ENCODE measurements at regions not wholly inside any gene's neighbourhood (a gene's known extent, or its start where the extent isn't known, plus 50 kb on each side); places are given as distances from the start of the nearest gene placed in this dataset.
"Not testable (repeated sequence)": the region's sequence is repeated elsewhere in the genome, so short reads cannot be mapped to it uniquely, and the experiment has no call there.

DNA sequence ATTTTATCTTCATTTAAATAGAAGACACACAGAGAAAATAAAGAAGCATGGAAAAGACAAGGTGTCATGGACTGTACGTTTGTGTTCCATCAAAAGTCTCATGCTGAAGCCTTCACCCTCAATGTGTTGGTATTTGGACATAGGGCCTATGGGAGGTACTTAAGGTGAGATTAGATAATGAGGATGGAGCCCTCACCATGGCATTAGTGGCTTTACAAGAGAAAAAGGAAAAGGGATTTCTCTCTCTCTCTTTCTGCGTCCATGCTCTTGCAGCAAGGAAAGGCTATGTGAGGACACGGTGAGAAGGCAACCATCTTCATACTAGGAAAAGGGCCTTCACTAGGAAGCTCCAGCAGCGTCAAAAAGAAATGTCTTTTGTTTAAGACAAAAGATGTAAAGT is 797.0 kb upstream of the CDH10 start:
- H3K4me3 ChIP-seq = no peak overlapping the region
- no peak for TF ChIP-seq POLR2A (IDR thresholded peaks at IDR 0.05)
- TF ChIP-seq, protein P1, sequence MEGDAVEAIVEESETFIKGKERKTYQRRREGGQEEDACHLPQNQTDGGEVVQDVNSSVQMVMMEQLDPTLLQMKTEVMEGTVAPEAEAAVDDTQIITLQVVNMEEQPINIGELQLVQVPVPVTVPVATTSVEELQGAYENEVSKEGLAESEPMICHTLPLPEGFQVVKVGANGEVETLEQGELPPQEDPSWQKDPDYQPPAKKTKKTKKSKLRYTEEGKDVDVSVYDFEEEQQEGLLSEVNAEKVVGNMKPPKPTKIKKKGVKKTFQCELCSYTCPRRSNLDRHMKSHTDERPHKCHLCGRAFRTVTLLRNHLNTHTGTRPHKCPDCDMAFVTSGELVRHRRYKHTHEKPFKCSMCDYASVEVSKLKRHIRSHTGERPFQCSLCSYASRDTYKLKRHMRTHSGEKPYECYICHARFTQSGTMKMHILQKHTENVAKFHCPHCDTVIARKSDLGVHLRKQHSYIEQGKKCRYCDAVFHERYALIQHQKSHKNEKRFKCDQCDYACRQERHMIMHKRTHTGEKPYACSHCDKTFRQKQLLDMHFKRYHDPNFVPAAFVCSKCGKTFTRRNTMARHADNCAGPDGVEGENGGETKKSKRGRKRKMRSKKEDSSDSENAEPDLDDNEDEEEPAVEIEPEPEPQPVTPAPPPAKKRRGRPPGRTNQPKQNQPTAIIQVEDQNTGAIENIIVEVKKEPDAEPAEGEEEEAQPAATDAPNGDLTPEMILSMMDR (IDR thresholded peaks at IDR 0.05 in 8 of 11, conservative IDR thresholded peaks at IDR 0.05 in 3 of 11) = no peak
- TF ChIP-seq POLR2AphosphoS5 (IDR thresholded peaks at IDR 0.05) = no peak
- WGBS, 5 donors = 61 to 82% (median 80%) methylated on average over 4 of the region's 4 CpGs
- no peak overlapping the region for H3K27ac ChIP-seq
- no peaks in the 10 kb centered on the region for H3K4me1 ChIP-seq
- intact Hi-C loops (cut with DNase I; ENCODE audit: low total_unique reads) = no loop called here
- peaks cover 0 to 8% (median 0%) of the 10 kb centered on the region in 8 donors for H3K9me3 ChIP-seq
- DNase-seq = no peak
- H3K36me3 ChIP-seq = no peaks in the 10 kb centered on the region
- no peaks in the 10 kb centered on the region for H3K27me3 ChIP-seq (replicated peaks in 1 of 7)

DNA sequence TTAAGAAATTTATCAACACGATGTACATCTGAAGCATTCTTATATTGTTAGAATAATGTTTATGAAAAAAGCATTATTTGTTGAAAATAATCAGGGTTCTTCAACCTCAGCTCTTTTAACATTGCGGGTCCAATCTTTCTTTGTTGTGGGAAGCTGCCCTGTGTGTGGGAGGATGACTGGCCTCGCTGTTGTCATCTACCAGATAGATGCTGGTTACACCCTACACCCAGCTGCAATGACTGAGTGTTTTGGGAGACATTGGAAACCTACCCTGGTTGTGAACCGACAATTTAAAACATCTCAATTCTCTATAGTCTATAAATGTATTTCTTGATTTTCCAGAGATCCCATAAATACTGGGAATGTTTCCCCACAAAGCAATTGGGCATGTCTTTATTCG is 794.2 kb upstream of the CDH10 start:
- 70 to 89% (median 78%) methylated on average over 5 of the region's 5 CpGs for WGBS, 5 donors
- no peaks in the 10 kb centered on the region for H3K36me3 ChIP-seq
- H3K27me3 ChIP-seq (replicated peaks in 1 of 7) = no peaks in the 10 kb centered on the region
- intact Hi-C loops (cut with DNase I; ENCODE audit: low total_unique reads) = no loop called here
- no peak for DNase-seq
- H3K9me3 ChIP-seq = peaks cover 0 to 8% (median 0%) of the 10 kb centered on the region in 8 donors
- H3K4me1 ChIP-seq = no peaks in the 10 kb centered on the region
- no peak overlapping the region for H3K4me3 ChIP-seq
- TF ChIP-seq, protein P1 (IDR thresholded peaks at IDR 0.05 in 8 of 11, conservative IDR thresholded peaks at IDR 0.05 in 3 of 11) = no peak
- TF ChIP-seq POLR2AphosphoS5 (IDR thresholded peaks at IDR 0.05) (no peak), POLR2A (IDR thresholded peaks at IDR 0.05) (no peak)
- H3K27ac ChIP-seq = no peak overlapping the region

DNA sequence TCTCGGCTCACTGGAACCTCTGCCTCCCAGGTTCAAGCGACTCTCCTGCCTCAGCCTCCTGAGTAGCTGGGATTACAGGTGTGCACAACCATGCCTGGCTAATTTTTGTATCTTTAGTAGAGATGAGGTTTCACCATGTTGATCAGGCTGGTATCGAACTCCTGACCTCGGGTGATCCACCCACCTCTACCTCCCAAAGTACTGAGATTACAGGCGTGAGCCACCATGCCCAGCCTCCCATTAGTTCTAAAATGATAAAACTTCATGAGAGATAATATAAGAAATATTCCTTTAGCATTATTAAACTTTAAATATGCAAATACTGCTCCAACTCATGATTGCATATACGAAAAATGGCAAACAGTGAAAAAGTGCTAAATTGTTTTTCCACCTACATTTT is 793.6 kb upstream of the CDH10 start:
- H3K4me3 ChIP-seq; H3K36me3 ChIP-seq; H3K27me3 ChIP-seq (replicated peaks in 1 of 7); H3K4me1 ChIP-seq; H3K27ac ChIP-seq; DNase-seq; intact Hi-C loops (cut with DNase I; ENCODE audit: low total_unique reads); H3K9me3 ChIP-seq: not testable (repeated sequence)
- WGBS, 5 donors = 83 to 93% (median 88%) methylated on average over 6 of the region's 6 CpGs

DNA sequence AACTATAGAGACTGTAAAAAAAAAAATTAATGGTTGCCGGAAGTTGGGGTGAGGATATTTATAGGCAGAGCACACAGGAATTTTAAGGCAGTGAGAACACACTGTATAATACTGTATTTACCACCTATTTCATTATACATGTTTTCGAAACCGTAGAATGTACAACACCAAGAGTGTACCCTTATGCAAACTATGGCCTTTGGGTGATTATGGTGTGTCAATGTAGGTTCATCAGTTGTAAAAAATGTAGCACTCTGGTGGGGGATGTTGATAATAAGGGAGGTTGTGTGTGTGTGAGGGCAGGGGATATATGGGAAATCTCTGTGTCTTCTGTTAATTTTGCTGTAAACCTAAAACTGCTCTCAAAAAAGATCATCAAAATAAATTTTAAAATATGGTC is 791.7 kb upstream of the CDH10 start:
- H3K36me3 ChIP-seq = no peaks in the 10 kb centered on the region
- intact Hi-C loops (cut with DNase I; ENCODE audit: low total_unique reads) = no loop called here
- no peak for DNase-seq
- no peaks in the 10 kb centered on the region for H3K4me1 ChIP-seq
- H3K4me3 ChIP-seq = no peak overlapping the region
- 93 to 96% (median 94%) methylated on average over 3 of the region's 3 CpGs for WGBS, 5 donors
- TF ChIP-seq, protein P1 (IDR thresholded peaks at IDR 0.05 in 8 of 11, conservative IDR thresholded peaks at IDR 0.05 in 3 of 11) = no peak
- TF ChIP-seq POLR2AphosphoS5 (IDR thresholded peaks at IDR 0.05) (no peak), POLR2A (IDR thresholded peaks at IDR 0.05) (no peak)
- H3K27ac ChIP-seq = no peak overlapping the region
- H3K27me3 ChIP-seq (replicated peaks in 1 of 7) = no peaks in the 10 kb centered on the region
- peaks cover 0 to 9% (median 0%) of the 10 kb centered on the region in 8 donors for H3K9me3 ChIP-seq

DNA sequence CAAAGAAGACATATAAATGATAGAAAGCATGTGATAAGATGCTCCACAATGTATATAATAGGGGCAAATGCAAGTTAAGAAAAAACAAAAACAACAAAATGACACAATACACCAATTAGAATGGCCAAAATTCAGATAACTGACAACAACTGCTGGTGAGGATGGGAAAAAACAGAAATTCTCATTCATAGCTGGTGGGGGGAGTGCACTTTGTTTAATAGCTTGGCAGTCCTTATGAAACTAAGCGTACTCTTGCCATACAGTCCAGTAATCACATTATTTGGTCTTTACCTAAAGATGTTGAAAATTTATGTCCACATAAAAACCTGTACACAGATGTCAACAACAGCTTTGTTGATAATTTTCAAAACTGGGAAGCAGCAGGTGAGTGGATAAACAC is 791.1 kb upstream of the CDH10 start:
- intact Hi-C loops (cut with DNase I; ENCODE audit: low total_unique reads) = no loop called here
- DNase-seq = no peak
- Histone ChIP-seq H3K27me3 (replicated peaks in 1 of 7) (no peaks in the 10 kb centered on the region), H3K9me3 (peaks cover 0 to 9% (median 0%) of the 10 kb centered on the region in 8 donors), H3K4me3 (no peak overlapping the region), H3K4me1 (no peaks in the 10 kb centered on the region), H3K36me3 (no peaks in the 10 kb centered on the region), H3K27ac (no peak overlapping the region)
- no peak for TF ChIP-seq POLR2AphosphoS5 (IDR thresholded peaks at IDR 0.05)
- no peak for TF ChIP-seq POLR2A (IDR thresholded peaks at IDR 0.05)
- TF ChIP-seq, protein P1 (IDR thresholded peaks at IDR 0.05 in 8 of 11, conservative IDR thresholded peaks at IDR 0.05 in 3 of 11) = no peak
- WGBS, 5 donors = 80 to 93% (median 92%) methylated on average over 1 of the region's 1 CpG
